ENCODE measurements at regions not wholly inside any gene's neighbourhood (a gene's known extent, or its start where the extent isn't known, plus 50 kb on each side); places are given as distances from the start of the nearest gene placed in this dataset.

GRCh38 chr2:61750624-61751023 is 103.2 kb downstream of the FAM161A start:
- no peaks in the 10 kb centered on the region for H3K79me2 ChIP-seq (ENCODE audit: low read length)
- no peaks in the 10 kb centered on the region for H3K4me1 ChIP-seq (ENCODE audit: low read length)
- no peaks in the 10 kb centered on the region for H3K9me3 ChIP-seq (ENCODE audit: insufficient read depth, low read length)
- no peak overlapping the region for H3K9ac ChIP-seq (ENCODE audit: low read length)
- H4K20me1 ChIP-seq (ENCODE audit: insufficient read depth, low read length), result no peaks in the 10 kb centered on the region
- H3K36me3 ChIP-seq (replicated peaks; ENCODE audit: low read depth, low read length), result no peaks in the 10 kb centered on the region
- H3K4me2 ChIP-seq (ENCODE audit: low read length), result no peak overlapping the region
- no peaks in the 10 kb centered on the region for H3K27me3 ChIP-seq (ENCODE audit: low read depth, low read length)
- no peak overlapping the region for H2AFZ ChIP-seq (ENCODE audit: low read depth, low read length)
- TF ChIP-seq, protein P1, sequence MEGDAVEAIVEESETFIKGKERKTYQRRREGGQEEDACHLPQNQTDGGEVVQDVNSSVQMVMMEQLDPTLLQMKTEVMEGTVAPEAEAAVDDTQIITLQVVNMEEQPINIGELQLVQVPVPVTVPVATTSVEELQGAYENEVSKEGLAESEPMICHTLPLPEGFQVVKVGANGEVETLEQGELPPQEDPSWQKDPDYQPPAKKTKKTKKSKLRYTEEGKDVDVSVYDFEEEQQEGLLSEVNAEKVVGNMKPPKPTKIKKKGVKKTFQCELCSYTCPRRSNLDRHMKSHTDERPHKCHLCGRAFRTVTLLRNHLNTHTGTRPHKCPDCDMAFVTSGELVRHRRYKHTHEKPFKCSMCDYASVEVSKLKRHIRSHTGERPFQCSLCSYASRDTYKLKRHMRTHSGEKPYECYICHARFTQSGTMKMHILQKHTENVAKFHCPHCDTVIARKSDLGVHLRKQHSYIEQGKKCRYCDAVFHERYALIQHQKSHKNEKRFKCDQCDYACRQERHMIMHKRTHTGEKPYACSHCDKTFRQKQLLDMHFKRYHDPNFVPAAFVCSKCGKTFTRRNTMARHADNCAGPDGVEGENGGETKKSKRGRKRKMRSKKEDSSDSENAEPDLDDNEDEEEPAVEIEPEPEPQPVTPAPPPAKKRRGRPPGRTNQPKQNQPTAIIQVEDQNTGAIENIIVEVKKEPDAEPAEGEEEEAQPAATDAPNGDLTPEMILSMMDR (IDR thresholded peaks at IDR 0.05; ENCODE audit: low read depth, low read length), result no peak
- no peak for TF ChIP-seq EZH2phosphoT487 (IDR thresholded peaks at IDR 0.05; ENCODE audit: low read depth)
- no peak overlapping the region for H3K4me3 ChIP-seq (ENCODE audit: low read length)
- no peak overlapping the region for H3K27ac ChIP-seq (ENCODE audit: low read length)

DNA sequence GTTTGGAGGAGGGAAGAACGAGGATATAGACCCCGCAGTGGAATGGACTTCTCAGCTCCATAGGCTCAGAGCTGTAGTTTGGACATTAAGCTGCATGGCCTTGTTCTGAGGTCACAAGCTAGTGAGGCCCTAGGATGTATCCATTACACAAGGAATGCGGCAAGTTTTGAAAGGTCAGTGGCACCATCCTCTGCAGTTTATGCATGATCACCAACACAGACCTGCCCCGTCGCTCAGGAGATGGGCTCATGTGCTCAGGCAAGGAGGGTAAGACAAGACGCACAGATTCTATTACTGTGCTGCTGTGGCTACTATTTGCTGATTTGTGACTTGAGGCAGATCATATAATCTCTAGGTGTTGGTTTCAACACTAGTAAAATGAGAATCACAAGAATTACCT is 110.9 kb downstream of the FAM161A start:
- no peak for TF ChIP-seq EZH2phosphoT487 (IDR thresholded peaks at IDR 0.05; ENCODE audit: low read depth)
- TF ChIP-seq, protein P1 (IDR thresholded peaks at IDR 0.05; ENCODE audit: low read depth, low read length), result no peak
- H3K27ac ChIP-seq (ENCODE audit: low read length), result no peak overlapping the region
- H3K4me1 ChIP-seq (ENCODE audit: low read length), result no peaks in the 10 kb centered on the region
- H3K79me2 ChIP-seq (ENCODE audit: low read length), result no peaks in the 10 kb centered on the region
- no peak overlapping the region for H3K4me2 ChIP-seq (ENCODE audit: low read length)
- H3K9ac ChIP-seq (ENCODE audit: low read length), result no peak overlapping the region
- H2AFZ ChIP-seq (ENCODE audit: low read depth, low read length), result no peak overlapping the region
- no peaks in the 10 kb centered on the region for H3K27me3 ChIP-seq (ENCODE audit: low read depth, low read length)
- H3K36me3 ChIP-seq (replicated peaks; ENCODE audit: low read depth, low read length), result no peaks in the 10 kb centered on the region
- no peaks in the 10 kb centered on the region for H3K9me3 ChIP-seq (ENCODE audit: insufficient read depth, low read length)
- no peaks in the 10 kb centered on the region for H4K20me1 ChIP-seq (ENCODE audit: insufficient read depth, low read length)
- H3K4me3 ChIP-seq (ENCODE audit: low read length), result no peak overlapping the region

- Histone ChIP-seq H3K79me2 (ENCODE audit: low read length) (no peaks in the 10 kb centered on the region), H3K27me3 (ENCODE audit: low read depth, low read length) (no peaks in the 10 kb centered on the region), H3K9me3 (ENCODE audit: insufficient read depth, low read length) (no peaks in the 10 kb centered on the region), H3K9ac (ENCODE audit: low read length) (no peak overlapping the region), H2AFZ (ENCODE audit: low read depth, low read length) (no peak overlapping the region), H3K4me1 (ENCODE audit: low read length) (no peaks in the 10 kb centered on the region), H3K27ac (ENCODE audit: low read length) (no peak overlapping the region), H3K4me2 (ENCODE audit: low read length) (no peak overlapping the region), H3K4me3 (ENCODE audit: low read length) (no peak overlapping the region), H4K20me1 (ENCODE audit: insufficient read depth, low read length) (no peaks in the 10 kb centered on the region), H3K36me3 (replicated peaks; ENCODE audit: low read depth, low read length) (no peaks in the 10 kb centered on the region)
- no peak for TF ChIP-seq EZH2phosphoT487 (IDR thresholded peaks at IDR 0.05; ENCODE audit: low read depth)
- TF ChIP-seq, protein P1 (IDR thresholded peaks at IDR 0.05; ENCODE audit: low read depth, low read length), result no peak
These were observed 116.0 kb downstream of the FAM161A start for GRCh38 chr2:61737841-61738240.

DNA sequence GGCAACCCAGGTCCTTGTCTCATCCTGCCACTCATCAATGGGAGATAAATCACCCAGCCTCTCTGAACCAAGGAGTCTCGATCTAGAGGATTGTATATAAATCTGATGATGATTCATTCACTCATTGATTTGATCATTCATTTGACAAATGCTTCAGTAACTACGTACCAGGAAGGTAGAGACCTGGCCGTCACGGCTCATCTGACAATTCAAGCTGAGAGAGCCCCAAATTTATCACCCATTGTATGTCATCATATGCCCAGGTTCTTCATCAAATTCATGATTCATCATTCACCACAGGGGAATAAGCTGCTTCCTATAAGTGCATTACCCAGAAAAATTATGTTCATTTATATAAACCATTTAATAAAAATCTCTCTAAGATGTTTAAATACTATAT is 116.9 kb downstream of the FAM161A start:
- Histone ChIP-seq H3K36me3 (replicated peaks; ENCODE audit: low read depth, low read length) (no peaks in the 10 kb centered on the region), H3K4me3 (ENCODE audit: low read length) (no peak overlapping the region), H3K27me3 (ENCODE audit: low read depth, low read length) (no peaks in the 10 kb centered on the region), H4K20me1 (ENCODE audit: insufficient read depth, low read length) (no peaks in the 10 kb centered on the region), H3K4me2 (ENCODE audit: low read length) (no peak overlapping the region), H3K9ac (ENCODE audit: low read length) (no peak overlapping the region), H3K4me1 (ENCODE audit: low read length) (no peaks in the 10 kb centered on the region), H3K27ac (ENCODE audit: low read length) (no peak overlapping the region), H2AFZ (ENCODE audit: low read depth, low read length) (no peak overlapping the region), H3K79me2 (ENCODE audit: low read length) (no peaks in the 10 kb centered on the region), H3K9me3 (ENCODE audit: insufficient read depth, low read length) (no peaks in the 10 kb centered on the region)
- TF ChIP-seq, protein P1 (IDR thresholded peaks at IDR 0.05; ENCODE audit: low read depth, low read length), result no peak
- TF ChIP-seq EZH2phosphoT487 (IDR thresholded peaks at IDR 0.05; ENCODE audit: low read depth), result no peak
